HL-60 (cell line): ENCODE measurements at regions not wholly inside any gene's neighbourhood (a gene's known extent, or its start where the extent isn't known, plus 50 kb on each side); places are given as distances from the start of the nearest gene placed in this dataset.

Experiments
- CTCF ChIP-seq: IDR thresholded peaks from one replicate; pipeline ENCODE4 v1.5.1; 2011; ENCODE audit warnings: low read length, control low read depth, inconsistent platforms; ENCODE audit not compliant: insufficient read depth
- GABPA ChIP-seq: IDR thresholded peaks from 2 replicates; pipeline ENCODE4 v1.6.1; 2012; ENCODE audit warnings: low read depth
- POLR2AphosphoS5 ChIP-seq: IDR thresholded peaks from 2 replicates; pipeline ENCODE4 v1.6.1; 2012; ENCODE audit warnings: low read depth
- REST ChIP-seq: IDR thresholded peaks from 2 replicates; pipeline ENCODE4 v1.6.1; 2012; ENCODE audit warnings: low read depth; ENCODE audit not compliant: insufficient replicate concordance
- SPI1 ChIP-seq: IDR thresholded peaks from 2 replicates; pipeline ENCODE4 v1.6.1; 2012; ENCODE audit warnings: low read depth, mild to moderate bottlenecking, borderline replicate concordance

DNA sequence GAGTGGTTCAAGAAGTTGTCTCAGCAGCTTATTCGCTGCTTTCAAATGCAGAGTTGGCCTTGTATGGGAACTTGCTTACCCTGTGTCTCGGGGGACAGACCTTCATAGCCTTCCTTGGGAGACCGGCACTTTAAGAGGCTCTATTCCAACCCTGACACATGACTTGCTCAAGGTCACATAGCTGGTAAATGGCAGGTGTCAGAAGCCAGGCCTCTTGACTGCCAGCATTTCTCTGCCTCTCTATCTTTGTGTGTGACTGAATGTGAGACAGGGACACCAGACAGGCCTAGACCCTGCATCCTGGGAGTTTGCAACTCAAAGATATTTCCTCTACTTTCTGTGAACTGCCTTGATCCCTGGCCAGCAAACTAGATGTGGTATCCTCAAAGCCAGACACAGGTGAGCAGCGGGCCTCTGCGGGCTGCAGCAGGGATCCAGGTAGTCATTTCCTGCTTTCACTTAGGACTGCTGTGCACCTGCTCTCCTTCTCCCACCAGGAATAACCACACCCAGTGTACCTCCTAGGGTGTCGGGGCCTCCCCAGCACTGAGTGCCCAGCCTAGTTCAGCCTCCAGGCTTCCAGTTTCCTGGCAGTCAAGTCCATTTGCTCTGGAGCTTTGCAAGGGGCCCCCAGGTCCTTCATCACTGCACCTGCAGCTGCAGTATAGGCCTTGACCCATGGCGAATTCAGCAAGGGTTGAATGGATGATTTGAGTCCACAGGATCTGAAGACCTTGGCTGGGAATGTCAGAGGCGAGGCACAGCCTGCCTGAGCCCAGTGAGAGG, 116.6 kb upstream of the TNRC6C start:
- TF ChIP-seq CTCF (no peak), POLR2AphosphoS5 (no peak), REST (no peak), SPI1 (no peak), GABPA (no peak)
